Stimulated activated CD4-positive, alpha-beta T cell treated with anti-CD3 and anti-CD28 coated beads, Interleukin-4, amount 100 ng/mL, for 48 hours (primary cell): ENCODE measurements at regions not wholly inside any gene's neighbourhood (a gene's known extent, or its start where the extent isn't known, plus 50 kb on each side); places are given as distances from the start of the nearest gene placed in this dataset.

Source experiments
- DNase-seq, 2 donors: peaks; one replicate each; pipeline ENCODE4 v3.0.0-alpha.2; 2020; ENCODE audit warnings: low read depth in 2 of 2

DNA sequence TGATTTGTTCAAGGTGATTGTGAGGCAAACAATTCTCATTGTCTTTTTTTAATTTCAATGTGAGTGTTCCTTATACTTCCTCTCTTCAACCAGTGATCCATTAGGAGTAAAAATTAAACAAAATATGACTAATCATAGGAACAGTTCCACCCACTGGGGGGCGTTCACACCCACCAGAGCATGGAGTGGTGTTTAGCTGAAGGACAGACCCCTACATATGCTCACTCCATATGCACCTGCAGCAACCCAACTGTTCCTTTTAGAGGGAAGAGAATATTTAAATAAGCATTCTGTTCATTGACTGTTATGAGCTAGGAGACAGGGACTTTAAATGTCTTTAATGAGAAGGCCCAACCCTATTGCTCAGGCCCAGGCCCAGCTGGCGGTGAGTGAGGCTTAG is 78.7 kb upstream of the DRD2 start:
- no peak for DNase-seq

DNA sequence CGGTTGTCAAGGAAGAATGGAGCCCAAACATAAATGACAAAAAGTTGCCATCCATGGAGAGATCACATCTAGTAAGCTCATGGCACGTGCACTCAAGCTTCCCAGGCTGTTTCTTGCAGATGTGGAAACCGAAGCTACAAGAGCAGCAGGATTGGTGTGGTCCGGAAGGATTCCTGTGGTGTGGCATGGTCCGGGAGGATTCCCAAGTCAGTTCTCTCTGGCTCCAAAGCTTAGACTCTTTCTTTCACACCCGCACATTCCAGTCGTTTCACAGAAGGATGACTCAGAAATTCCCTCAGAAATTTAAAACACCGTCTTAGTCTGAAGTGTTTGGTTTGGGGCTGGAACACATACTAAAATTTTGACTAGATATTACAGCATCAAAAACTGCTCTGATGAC is 78.0 kb upstream of the DRD2 start:
- DNase-seq: no peak

DNA sequence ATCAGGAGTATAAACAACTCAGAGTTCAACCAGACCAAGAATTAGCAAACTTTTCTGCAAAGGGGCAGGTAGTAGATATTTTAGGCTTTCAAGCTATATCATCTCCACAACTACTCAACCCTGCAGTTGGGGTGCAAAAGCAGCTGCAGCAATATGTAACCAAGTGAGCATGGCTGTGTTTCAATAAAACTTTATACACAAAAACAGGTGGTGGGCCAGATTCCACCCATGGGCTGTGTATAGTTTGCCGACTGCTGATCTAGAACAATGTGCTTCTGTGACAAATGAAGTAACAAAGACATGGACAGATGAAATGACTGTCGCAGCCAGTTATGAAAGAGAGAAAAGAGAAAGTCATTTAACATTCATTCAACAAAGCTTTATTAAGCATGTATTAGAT is 77.1 kb upstream of the DRD2 start:
- DNase-seq: no peak

DNA sequence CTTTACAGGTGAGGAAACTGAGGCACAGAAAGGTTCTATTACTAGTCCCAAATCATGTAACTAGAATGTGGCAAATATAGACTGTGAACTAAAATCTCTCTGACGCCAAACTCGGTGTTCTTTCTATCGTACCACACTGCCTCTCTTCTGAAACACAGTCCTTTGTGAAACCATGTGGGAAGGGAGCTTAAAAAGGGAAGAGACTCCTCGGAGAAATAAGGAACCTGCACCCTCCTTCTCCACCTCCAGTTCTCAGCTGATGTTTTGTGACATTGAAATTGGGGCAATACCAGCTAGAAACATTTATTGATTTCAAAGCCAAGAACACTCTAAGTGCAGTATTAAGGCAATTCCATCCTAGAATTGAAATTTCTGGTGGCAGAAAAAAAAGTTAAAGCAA is 76.4 kb upstream of the DRD2 start:
- DNase-seq: no peak

DNA sequence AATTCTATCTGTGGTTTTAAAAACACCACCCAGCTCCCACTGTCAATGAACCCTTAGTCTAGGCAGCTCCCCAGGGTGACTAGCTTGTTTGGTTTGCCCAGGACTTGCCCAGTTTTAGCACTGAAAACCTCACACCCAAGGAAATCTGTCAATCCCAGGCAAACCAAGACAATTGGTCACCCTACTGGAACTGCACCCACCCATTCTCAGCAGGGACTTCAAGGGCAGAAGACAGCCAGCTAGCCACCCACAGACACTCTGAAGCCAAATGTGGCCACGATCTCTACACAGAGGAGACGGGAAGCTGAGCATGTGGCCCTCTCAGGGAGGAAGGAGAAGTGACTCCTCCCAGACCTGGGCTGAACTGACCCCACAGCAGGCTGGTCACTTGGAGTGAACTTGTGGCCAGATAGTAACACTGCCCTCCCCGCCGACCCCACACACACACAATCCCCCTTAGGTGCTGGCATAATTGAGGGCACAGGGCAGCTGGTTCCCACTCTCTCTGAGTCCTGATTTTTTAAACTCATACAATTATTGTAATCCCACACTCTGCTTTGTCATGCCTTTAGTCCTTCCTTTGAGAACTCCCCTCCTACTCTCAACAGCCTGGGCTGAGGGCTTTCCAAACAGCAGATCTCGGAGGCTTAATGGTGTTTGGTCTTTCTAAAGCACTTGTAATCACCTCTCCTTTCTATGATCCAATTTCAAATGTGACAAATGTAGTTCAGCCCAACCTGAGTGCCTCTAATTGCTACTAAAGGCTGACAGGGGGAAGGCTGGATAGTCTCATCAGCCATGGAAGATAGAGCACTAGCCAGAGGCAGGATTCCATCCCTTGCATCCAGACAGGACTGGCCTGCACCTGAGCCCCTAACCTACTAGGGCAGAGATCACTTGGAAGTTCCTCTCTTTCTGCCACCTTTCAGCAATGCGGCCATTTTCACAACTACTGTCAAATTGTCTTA is 74.7 kb upstream of the DRD2 start:
- no peak for DNase-seq

DNA sequence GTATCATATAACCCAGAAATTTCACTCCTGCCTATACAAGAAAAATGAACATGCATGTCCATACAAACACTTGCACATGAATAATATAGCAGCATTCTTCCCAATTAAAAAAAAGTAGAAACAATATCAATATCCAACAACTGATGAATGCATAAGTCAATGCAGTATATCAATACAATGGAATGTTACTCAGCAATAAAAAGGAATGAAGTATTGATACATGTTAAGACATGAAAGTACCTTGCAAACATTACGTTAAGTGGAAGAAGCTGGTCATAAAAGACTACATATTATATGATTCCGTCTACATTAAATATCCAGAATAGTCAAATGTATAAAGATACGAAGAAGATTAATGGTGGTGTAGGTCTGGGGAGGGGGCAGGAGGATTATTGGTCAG is 73.9 kb upstream of the DRD2 start:
- no peak for DNase-seq

DNA sequence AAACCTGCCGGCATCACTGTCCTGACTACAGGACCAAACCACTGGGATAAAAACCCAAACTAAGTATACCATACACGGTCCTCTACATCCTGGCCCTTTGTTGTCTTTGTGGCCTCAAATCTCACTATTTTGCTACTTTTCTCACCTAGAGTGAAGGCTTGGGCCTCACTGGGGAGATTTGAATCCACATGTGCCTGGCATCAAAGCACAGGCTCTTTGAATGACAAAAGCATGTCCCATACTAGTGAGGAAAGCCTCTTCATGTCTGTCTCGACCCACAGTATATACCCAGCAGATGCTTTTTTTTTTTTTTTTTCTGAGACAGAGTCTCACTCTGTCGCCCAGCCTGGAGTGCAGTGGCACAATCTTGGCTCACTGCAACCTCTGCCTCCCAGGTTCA is 72.5 kb upstream of the DRD2 start:
- DNase-seq: no peak

DNA sequence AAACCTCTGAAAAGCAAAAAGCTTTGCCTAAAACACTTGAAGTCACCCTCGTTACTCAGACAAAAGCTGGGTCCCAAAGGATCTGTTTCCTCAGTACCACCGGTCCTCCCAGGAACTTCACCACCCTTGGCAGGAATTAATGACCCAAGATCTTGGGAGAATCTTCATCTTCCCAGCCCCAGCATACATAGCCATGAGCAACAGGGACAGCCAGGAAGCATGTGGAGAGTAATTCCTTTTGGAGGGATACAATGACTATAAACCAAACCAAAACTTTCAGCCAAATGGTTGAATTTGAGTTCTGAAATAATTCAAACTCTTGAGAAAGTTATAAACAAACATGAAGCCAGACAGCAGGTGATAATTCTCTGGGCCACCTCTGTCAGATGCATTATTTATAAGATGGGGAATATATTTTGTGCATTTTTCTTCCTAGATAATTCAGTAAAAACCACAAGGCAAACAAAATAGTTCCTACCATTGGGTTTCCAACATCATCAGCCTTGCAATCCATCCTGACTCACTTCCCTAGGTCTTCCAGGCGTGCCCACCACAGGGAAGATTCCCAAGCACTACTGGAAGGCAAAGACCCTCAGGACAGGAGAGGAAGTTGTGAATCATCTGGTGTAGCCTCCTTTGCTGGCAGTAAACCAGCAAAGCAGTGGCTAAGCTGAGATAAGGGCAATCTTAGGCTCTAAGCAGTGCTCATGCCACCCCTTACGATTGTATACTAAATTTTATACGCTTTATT is 71.7 kb upstream of the DRD2 start:
- DNase-seq: no peak

DNA sequence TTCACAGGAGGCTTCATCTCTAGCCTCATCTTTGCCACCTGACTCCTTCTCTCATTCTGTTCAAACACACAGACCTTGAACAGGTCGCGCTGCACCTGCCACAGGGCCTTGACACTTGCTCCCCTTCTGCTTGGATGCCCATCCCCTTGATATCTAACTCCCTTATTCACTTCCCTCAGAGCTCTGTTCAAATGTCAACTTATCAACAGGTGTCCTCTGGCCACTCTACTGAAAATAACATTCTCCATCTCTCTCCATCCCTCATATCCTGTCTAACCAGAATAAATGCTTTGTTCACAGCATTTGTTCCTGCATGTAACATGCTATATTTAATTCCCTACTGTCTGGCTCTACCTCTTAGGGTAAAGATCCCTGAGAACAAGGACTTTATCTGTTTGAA is 67.2 kb upstream of the DRD2 start:
- no peak for DNase-seq

DNA sequence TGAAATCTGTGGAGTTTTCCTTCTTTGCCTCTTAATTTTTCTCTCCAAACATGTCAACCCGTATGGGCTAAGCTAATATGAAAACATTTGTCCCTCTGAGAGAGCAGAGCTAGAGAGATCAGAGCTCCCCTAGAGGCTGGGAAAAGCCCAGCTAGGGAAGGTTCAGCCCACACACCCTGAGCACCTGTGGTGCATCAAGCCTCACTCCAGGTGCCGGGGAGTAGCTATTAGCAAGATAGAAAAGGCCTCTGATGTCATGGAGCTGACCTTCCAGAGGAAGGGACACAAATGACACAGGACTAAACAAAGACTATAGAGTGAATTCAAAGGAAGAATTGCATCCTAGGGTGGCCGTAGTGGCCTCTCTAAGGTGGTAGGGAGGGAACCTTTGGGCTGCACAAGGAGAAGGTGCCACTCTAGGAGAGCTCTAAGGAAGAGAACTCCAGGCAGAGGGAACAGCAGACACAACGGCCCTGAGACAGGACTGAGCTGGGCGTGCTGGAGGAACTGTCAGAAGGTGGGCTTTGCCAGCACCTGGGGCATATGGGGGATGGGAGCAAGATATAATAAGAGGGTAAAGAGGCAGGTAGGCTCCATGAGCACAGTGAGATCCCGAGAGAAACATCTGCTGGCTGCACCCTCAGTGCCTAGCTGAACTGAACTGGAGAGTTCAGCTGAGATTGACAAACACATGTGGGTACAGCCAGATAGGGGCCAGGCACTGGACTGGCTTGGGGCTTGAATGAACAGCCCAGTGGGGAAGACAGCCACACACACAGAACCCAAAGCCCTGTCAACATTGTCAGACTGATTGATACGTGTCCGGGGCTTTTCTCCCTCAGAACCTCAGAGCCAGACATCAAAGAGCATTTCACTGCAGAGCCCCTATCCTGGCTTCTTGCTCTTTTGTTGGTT is 65.5 kb upstream of the DRD2 start:
- DNase-seq: no peak

DNA sequence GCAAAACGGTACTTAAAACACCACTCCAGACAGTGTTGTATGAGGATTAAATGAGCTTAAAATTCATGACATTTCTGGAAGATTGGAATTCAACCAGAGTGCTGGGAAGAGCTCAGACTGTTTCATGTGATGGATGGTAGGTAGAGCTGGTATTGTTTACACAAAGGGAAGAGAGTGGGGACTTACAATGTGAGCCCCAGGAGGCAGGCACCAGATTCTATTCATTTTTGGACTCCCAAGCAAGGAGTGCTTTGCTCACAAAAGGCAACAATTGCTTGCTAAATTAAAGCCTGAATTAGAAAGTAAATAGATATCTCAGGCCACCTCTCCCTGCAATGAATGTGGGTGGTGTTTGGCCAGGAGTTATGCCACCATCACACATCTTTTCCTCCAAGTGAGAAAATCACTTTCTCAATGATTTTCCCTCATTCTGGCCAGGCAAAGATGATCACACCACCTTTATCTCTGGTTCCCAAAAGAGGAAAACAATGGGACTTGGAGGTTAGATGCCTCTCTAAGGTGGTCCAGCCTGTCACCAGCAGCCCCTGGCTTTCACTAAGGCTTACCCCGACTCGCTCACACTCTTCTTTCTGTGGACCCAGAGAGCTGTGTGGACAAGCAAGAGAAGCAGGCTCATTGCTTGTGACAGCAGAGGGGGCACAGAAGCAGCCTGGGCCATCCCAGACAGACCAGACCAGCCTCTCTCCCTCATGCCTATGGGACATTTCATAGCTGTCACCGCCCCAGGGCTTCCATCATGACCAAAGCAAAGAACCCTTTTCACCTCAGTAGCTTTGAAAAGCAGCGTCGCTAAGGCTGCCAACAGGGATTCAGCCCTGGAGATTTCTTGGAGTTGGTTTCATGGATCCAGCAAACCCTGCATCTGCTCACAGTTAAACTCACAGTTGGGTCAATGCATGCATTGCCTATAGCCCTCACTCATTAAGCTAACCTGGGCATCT is 63.5 kb upstream of the DRD2 start:
- no peak for DNase-seq

DNA sequence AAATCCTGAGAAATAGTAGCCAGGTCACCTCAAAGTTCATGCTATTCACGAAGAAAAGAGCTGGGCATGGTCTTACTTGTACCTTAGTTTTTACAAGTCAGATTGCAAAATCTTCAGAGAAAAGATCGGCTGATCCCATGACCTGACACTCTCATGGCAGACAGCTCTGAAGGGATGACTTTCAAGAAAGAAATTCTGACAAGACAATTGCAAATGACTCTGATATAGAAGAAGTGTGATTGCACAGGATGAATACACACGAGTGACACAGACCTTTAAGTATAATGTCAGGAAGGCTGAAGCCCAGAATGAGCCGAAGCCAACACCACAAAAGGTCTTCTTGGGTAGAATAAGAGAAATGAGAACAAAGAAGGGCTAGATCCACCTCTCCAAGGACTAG is 59.4 kb upstream of the DRD2 start:
- DNase-seq: no peak

DNA sequence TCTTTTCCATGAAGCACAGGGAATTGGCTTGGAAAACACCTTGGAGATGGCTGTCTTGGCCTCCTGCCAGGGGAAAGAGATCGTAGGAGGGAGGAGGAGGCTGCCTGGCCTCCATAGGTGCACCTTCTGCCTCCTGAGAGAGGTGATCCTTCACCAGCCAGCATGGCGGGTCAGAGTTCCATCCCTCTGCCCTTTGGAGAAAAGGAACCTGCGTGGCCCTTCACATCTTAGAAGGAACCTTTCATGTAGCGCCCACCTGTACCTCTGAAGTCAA is 58.2 kb upstream of the DRD2 start:
- no peak for DNase-seq

DNA sequence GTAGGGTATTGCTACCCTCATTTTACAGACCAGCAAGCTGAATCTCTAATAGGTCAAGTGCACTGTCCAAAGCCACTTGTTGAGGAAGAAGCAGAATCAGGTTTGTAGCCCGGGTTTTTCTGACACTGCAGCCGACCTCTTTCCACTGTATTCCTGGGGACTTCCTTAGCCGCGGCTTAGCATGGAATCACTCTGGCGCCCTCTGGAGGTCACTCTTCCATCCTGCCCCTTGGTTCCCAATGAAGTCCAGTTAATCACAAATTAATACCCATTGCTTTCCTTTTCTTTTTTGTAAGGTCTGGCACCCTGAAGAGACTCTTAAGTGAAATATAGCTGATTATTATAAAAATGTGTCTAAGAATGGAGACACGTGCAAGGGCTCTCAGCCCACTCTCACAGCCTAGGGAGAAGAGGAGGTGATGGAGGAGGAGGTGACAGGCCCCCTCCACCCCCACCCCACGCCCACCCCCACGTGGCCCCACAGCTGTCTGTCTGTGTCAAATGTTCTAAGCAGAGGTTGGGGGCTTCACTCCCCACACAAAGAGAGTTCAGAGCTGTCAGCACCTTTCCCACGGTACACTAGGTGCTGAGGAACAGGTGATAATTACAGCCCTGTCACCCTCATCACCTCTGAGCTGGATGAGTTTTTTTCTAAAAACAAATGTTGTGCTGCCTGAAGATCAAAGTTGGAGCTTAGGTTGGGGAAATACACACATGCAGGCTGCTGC is 57.7 kb upstream of the DRD2 start:
- DNase-seq: peak; percentile 40 to 58

DNA sequence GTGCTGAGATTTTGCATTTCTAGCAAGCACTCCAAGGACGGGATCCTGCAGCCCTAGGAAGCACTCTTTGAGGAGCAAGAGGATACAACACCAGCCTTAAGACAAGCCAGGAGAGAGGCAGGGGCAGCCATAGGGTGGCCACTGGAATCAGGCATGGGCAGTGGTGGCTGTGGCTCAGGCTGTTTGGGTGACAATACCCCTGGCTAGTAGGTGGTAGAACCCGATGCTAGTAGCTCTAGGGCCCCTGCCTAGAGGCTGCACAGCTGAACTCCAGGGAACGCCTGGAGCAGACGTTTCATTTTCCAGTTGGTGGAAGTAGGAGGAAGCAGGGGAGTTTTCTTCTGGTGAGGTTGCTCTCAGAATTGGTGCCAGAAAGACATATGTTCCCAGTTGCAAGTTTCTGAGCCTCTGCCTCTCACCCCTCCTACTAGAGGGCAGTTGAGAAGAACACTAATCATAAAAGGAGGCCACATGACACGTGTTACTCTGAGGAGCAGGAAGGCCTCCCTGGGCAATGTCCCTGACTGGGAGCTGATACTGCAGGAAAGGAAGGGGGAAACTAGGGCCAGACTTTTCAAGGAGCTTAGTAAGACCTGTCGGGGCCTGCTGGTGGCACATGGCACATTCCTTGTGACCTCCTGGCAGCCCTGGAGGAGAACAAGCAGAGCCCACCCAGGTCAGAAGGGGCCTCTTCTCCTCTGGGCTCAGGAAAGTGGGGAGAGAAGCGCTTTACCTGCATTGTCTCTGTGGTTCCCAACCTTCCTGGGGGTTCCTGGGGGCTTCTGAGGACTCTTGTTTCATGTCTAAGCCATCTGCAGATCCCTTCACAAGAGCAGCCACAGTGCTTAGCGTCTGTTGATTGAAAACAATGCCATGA is 56.6 kb upstream of the DRD2 start:
- no peak for DNase-seq

DNA sequence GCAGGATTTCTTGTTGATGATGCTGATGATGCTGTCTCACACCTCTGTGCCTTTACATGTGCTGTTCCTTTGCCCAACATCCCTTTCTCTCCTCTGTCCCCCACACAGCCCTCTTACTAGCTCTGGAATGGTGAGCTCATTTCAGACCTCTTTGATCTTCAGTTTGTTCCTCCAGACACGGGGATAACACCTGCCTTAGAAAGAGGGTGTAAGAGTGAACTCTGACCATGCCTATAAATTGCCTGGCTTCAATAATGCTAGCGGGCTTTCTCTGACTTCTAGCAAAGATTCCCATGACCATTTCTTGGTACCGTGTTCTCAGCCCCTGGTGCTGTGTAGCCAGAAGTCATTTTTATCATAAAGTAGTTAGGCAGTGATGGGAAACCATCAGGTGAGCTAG is 55.9 kb upstream of the DRD2 start:
- DNase-seq: no peak

DNA sequence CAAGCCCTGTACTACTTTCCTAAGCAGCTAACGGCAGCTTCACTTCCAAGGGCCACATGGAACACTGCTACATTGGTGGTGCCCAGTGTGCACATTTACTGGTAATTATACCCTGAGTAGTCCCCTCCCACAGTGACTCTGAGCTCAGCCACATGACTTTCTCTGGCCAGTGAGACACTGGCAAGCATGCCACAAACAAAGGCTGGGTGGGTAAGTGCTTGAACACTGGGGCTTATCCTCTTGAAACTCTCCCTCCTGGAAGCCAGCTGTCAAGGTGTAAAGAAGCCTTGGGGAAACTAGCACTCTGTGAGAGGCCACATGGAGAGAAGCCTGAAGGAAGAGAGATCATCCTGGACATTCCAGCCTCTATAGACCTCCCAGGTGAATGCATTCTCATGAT is 54.4 kb upstream of the DRD2 start:
- DNase-seq: no peak

DNA sequence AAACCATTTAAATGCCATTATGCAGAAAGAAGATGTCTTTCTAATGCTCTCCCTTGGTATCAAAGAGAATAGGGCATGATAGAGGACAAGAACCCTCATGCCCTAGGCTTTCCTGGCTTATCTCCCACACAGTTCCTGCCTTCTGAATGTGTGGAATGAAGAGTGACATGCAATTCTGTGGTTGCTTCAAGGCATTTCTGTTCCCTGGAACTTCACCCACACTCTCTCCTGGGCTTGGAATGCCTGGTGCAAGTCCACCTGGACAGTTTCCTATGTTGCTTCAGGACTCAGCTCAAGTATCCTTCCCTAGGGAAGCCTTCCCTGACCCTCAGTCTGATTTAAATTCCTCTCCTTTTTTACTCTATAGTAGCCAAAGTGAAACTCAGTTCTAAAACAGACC is 53.8 kb upstream of the DRD2 start:
- no peak for DNase-seq

DNA sequence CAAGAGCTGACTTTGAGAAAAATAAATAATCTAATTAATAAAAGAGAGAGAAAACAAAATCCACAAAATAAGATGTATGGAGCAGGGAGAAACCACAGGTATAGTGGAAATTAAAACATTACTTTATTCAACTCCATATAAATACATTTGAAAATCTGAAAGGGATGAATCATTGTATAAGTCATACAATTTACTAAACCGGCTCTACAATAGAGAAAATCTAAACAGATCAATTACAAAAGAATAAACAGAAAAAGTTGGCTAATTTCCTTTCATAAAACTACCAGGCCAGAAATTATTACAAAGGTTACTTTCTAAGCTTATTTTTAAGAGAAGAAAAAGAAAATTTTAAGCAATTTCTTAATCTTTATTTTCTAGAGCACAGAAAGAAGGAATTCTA is 51.3 kb upstream of the DRD2 start:
- DNase-seq: no peak
